ENCODE measurements at regions not wholly inside any gene's neighbourhood (a gene's known extent, or its start where the extent isn't known, plus 50 kb on each side); places are given as distances from the start of the nearest gene placed in this dataset.

- TF ChIP-seq MAX (IDR thresholded peaks at IDR 0.05) (no peak), ZC3H11A (IDR thresholded peaks at IDR 0.05) (no peak), CTCF (IDR thresholded peaks at IDR 0.05) (no peak), RAD21 (conservative IDR thresholded peaks at IDR 0.05 in 1 of 2, IDR thresholded peaks at IDR 0.05 in 1 of 2) (no peak), REST (IDR thresholded peaks at IDR 0.05) (no peak), EP300 (IDR thresholded peaks at IDR 0.05) (no peak), SMC3 (IDR thresholded peaks at IDR 0.05) (no peak), POLR2A (IDR thresholded peaks at IDR 0.05; ENCODE audit: low read length) (no peak), JUNB (IDR thresholded peaks at IDR 0.05) (no peak), FOSL2 (IDR thresholded peaks at IDR 0.05) (no peak), FOSL2 (CRISPR knock-in tag; IDR thresholded peaks at IDR 0.05) (no peak), USF2 (IDR thresholded peaks at IDR 0.05) (no peak), CEBPB (IDR thresholded peaks at IDR 0.05) (no peak)
Measured at GRCh38 chr15:98592136-98592535, 56.2 kb upstream of the IGF1R start.

Data from A549 (cell line).